K562 (cell line): ENCODE measurements at regions not wholly inside any gene's neighbourhood (a gene's known extent, or its start where the extent isn't known, plus 50 kb on each side); places are given as distances from the start of the nearest gene placed in this dataset.

Experiments
- ATAC-seq: fragments of 200-7000 bp; cut with Tn5 transposase; 3 replicates; pipeline ENCODE4 v1.9.1; 2020; ENCODE audit warnings: moderate library complexity
- BruUV-seq: library from RNA; stranded (reverse); fragments of 400-500 nt; replicated peaks from 2 replicates; lab custom pipeline; 2021; lab: Mats Ljungman, UMichigan
- CTCF ChIA-PET: fragments of 300-600 bp; formaldehyde crosslinking; extraction: SDS; loops from one replicate; lab custom pipeline; 2021; ENCODE audit warnings: low intra/inter-chr PET ratio; lab: Yijun Ruan, JAX
- POLR2A ChIA-PET: fragments of 300-600, 350-650 bp; sonication (Branson Sonifier 250); formaldehyde crosslinking; extraction: SDS; loops from one replicate; lab custom pipeline; 2021; ENCODE audit warnings: antibody characterized with exemption, inconsistent platforms; lab: Yijun Ruan, JAX
- DNase-seq, 4 experiments: peaks; one replicate each; pipeline versions ENCODE4 v3.0.0 to v3.0.0-alpha.2; 2011 to 2018; ENCODE audit warnings: low spot score in 3 of 4, mixed read lengths in 3 of 4; ENCODE audit errors: extremely low read depth in 1 of 4
- FAIRE-seq: peaks from 2 replicates; lab custom pipeline; 2011; peaks lifted over from hg19 to GRCh38; lab: Jason Lieb, UNC
- H2AFZ ChIP-seq: 2 replicates; pipeline ENCODE4 v1.6.0; 2011; ENCODE audit warnings: low read depth, low read length, control low read depth, inconsistent platforms
- H3K27ac ChIP-seq: fragments of 200-600 bp; 3 replicates; pipeline ENCODE4 v1.8.0; 2011; ENCODE audit warnings: low read depth, mild to moderate bottlenecking, control low read depth, inconsistent platforms, low read length, moderate library complexity, mixed read lengths; ENCODE audit errors: extremely low read depth
- H3K27me3 ChIP-seq, 2 experiments: fragments of 300-600 bp in 1 of 2; 2 replicates in 1 of 2; 3 replicates in 1 of 2; pipeline versions ENCODE4 v1.6.0 to v1.8.0; 2011; ENCODE audit warnings: inconsistent platforms in 2 of 2, low read length in 2 of 2, mild to moderate bottlenecking in 1 of 2, mixed read lengths in 1 of 2, moderate library complexity in 1 of 2; ENCODE audit not compliant: control insufficient read depth in 2 of 2, insufficient read depth in 2 of 2
- H3K36me3 ChIP-seq: fragments of 300-600 bp; 3 replicates; pipeline ENCODE4 v1.8.0; 2011; ENCODE audit warnings: mild to moderate bottlenecking, low read length, inconsistent platforms; ENCODE audit not compliant: control insufficient read depth, insufficient read depth
- H3K4me1 ChIP-seq, 2 experiments: fragments of 200-600 bp in 1 of 2; replicated peaks in 1 of 2; 2 replicates in 1 of 2; 3 replicates in 1 of 2; pipeline versions ENCODE4 v1.5.1 to v1.8.0; 2011; ENCODE audit warnings: inconsistent platforms in 2 of 2, low read length in 2 of 2, mild to moderate bottlenecking in 1 of 2, mixed read lengths in 1 of 2, moderate library complexity in 1 of 2; ENCODE audit not compliant: control insufficient read depth in 2 of 2, insufficient read depth in 2 of 2
- H3K4me2 ChIP-seq: 2 replicates; pipeline ENCODE4 v1.6.1; 2011; ENCODE audit warnings: low read length, control low read depth, inconsistent platforms, mixed read lengths; ENCODE audit not compliant: insufficient read depth
- H3K4me3 ChIP-seq: fragments of 200-600 bp; sonication (generic), shearing (Covaris generic); 2 replicates; pipeline ENCODE4 v1.5.1; 2016; ENCODE audit warnings: control low read depth, inconsistent platforms
- H3K79me2 ChIP-seq: fragments of 200-600 bp; 3 replicates; pipeline ENCODE4 v1.8.0; 2011; ENCODE audit warnings: low read length, inconsistent platforms; ENCODE audit not compliant: control insufficient read depth, insufficient read depth
- H3K9ac ChIP-seq, 2 experiments: 2 replicates each; pipeline versions ENCODE4 v1.6.0 to v1.6.1; 2011; ENCODE audit warnings: low read depth in 2 of 2, low read length in 2 of 2, control low read depth in 1 of 2, inconsistent platforms in 1 of 2, mild to moderate bottlenecking in 1 of 2, mixed read lengths in 1 of 2; ENCODE audit not compliant: insufficient read depth in 1 of 2
- H3K9me1 ChIP-seq: one replicate; pipeline ENCODE4 v1.6.0; 2011; ENCODE audit warnings: inconsistent platforms, mild to moderate bottlenecking, low read length, moderate library complexity; ENCODE audit not compliant: control insufficient read depth, insufficient read depth
- H3K9me3 ChIP-seq: replicated peaks from 2 replicates; pipeline ENCODE4 v1.5.1; 2011; ENCODE audit warnings: low read depth, low read length, inconsistent platforms; ENCODE audit not compliant: control insufficient read depth, insufficient read depth
- H4K20me1 ChIP-seq: replicated peaks from 2 replicates; pipeline ENCODE4 v1.6.1; 2011; ENCODE audit warnings: low read length, inconsistent platforms, mixed read lengths; ENCODE audit not compliant: control insufficient read depth, insufficient read depth
- MCM7 ChIP-seq, 2 experiments: fragments of 450-650 bp; IDR thresholded peaks; 2 replicates each; pipeline ENCODE4 v1.6.1; 2016 to 2018
- TOE1 ChIP-seq, 2 experiments: fragments of 450-650 bp in 1 of 2; sonication (generic) in 1 of 2; formaldehyde crosslinking in 1 of 2; IDR thresholded peaks; 2 replicates each; pipeline versions ENCODE4 v1.7.1 to v1.8.0; 2016 to 2022; ENCODE audit warnings: borderline replicate concordance in 2 of 2, mild to moderate bottlenecking in 2 of 2, antibody characterized with exemption in 1 of 2, inconsistent platforms in 1 of 2, low read depth in 1 of 2, missing genetic modification reagents in 1 of 2, moderate library complexity in 1 of 2
- ZNF165 ChIP-seq: fragments of 250-450 bp; sonication (Bioruptor Pico); IDR thresholded peaks from 2 replicates; pipeline ENCODE4 v1.4.0; 2020; ENCODE audit warnings: borderline replicate concordance
- WGBS: fragments of 100-300 bp; shearing (Covaris generic); methylation state at CpG from one replicate; pipeline ENCODE4 v1.1.6; 2016; ENCODE audit warnings: low coverage, mixed read lengths; ENCODE audit not compliant: insufficient coverage; ENCODE audit errors: missing lambda C conversion rate; 5-methylcytosine and 5-hydroxymethylcytosine counted together
- in situ Hi-C: fragments of 300-500 bp; cut with MboI; formaldehyde crosslinking; loops from 4 replicates; pipeline ENCODE4 v1.15.0; 2018; ENCODE audit warnings: inconsistent platforms, mixed read lengths
- intact Hi-C: fragments of 100-400 bp; cut with micrococcal nuclease; formaldehyde crosslinking; loops from 2 replicates; pipeline ENCODE4 v1.14.2; 2022
- TF ChIP-seq, protein P1 (sequence below): fragments of 250-450 bp; sonication (Bioruptor Pico); IDR thresholded peaks from 2 replicates; pipeline ENCODE4 v1.5.0; 2021; ENCODE audit warnings: mild to moderate bottlenecking, moderate library complexity
- TF ChIP-seq, protein P2 (sequence below): fragments of 450-650 bp; IDR thresholded peaks from 2 replicates; pipeline ENCODE4 v1.6.1; 2016; ENCODE audit warnings: borderline replicate concordance

DNA sequence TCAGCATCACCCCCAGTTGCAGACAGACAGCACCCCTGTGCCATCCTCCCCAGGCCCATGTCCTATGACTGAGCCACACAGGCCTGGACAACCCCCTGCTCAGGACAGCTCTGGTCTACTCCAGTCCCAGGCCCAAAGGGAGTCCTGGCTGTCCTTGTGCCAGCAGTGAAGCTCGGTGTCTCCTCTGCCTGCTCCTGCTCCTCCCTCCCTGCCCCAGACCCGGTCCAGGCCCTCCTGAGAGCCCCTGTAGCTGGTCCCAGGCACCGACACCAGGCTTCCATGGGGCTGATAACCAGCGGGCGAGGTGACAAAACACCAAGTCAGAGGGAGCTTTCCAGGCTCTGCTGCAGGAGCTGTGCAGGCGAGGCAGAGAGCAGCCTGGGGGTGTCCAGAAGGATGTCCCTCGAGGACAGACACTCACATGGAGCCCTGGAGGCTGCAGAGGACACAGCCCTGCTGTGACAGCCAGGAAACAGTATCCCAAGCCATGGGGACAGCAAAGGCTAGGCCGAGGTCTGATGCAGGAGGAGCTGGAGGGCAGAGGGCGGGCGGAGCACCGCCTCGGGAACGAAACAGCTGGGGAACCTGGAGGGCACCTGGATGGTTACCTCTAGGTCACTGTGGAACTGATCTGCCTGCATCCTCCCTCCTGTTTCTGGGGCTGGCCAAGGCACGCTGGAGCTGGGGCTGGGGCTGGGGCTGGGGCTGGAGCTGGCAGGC, 103.8 kb upstream of the PRR20G start:
- ChIA-PET POLR2A (interaction anchor here (1.0 kb wide), 1 partner anchor 8 kb away, joined by 3 read pairs; no protein-coding TSS in a partner anchor), CTCF (no interaction called here)
- no peaks in the 10 kb centered on the region for H3K9me3 ChIP-seq
- BruUV-seq, result no TSS peak
- intact Hi-C loops (no loop called here), in situ Hi-C loops (no loop called here)
- H3K4me3 ChIP-seq, result no peak overlapping the region
- peaks cover 2% of the 10 kb centered on the region for H3K9me1 ChIP-seq
- FAIRE-seq (no peak), ATAC-seq (no peak), DNase-seq (no peak)
- H3K27me3 ChIP-seq, result peaks cover 0 to 14% of the 10 kb centered on the region in 2 experiments; a peak in 2 of 5 replicates
- H3K79me2 ChIP-seq, result no peaks in the 10 kb centered on the region
- no peaks in the 10 kb centered on the region for H3K4me1 ChIP-seq
- no peak overlapping the region for H3K27ac ChIP-seq
- H3K9ac ChIP-seq, result no peak overlapping the region
- no peak overlapping the region for H3K4me2 ChIP-seq
- WGBS, result under 1% methylated on average over 13 of the region's 14 CpGs
- H3K36me3 ChIP-seq, result no peaks in the 10 kb centered on the region
- H4K20me1 ChIP-seq, result no peaks in the 10 kb centered on the region; the same call in 1 of the 2 replicates
- no peak for TF ChIP-seq MCM7 (IDR thresholded peaks at IDR 0.05)
- TF ChIP-seq TOE1 (IDR thresholded peaks at IDR 0.05; ENCODE audit: borderline replicate concordance), result no peak
- TF ChIP-seq TOE1 (CRISPR knock-in tag; IDR thresholded peaks at IDR 0.05; ENCODE audit: borderline replicate concordance, low read depth), result no peak
- TF ChIP-seq, protein P1, sequence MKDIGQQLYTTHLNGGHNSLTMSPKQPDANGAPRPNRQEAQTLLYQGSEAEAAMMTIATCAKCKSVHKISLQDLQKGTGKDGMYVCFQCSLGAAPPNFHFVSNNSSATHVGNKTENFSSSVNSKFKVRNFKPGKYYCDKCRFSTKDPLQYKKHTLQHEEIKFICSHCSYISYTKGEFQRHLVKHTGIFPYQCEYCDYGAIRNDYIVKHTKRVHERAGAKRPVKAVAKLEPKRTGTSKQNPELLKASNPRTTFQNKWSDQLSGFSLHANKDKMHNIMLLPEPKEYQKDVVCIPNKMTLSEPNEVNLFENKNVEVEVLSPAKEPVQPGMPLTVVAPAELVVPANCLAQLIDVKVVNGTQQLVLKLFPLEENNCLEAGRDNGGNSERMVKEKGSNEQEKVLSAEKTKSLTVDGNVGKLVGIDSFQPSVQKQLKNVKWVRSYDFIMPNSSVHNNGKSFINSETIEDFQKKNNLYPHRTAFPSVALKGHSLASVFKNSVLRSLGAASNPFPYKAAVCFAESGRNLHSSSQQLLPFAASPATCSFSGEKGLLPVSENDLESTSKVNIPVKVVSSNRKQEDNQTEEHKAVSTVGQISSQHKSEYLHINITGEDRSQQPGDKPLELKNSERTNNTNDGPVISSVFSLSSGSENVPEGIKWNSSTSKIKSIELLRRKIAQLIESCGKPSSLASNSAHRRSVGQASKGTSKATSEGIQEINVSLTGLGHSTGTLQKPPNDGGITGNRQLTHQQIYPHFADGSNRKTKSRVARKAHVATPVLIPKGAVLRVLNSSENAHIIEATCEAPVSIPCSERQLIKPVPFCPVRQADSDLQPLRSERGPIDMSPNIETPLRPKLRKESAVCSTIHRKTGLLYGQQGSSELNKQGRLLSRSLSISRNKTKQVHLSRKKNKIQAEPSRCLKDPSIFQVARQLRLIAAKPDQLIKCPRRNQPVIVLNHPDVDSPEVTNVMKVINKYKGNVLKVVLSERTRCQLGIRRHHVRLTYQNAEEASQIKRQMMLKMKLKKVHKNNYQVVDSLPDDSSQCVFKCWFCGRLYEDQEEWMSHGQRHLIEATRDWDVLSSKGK (CRISPR knock-in tag), result no peak
- TF ChIP-seq ZNF165 (CRISPR knock-in tag), result no peak
- TF ChIP-seq, protein P2, sequence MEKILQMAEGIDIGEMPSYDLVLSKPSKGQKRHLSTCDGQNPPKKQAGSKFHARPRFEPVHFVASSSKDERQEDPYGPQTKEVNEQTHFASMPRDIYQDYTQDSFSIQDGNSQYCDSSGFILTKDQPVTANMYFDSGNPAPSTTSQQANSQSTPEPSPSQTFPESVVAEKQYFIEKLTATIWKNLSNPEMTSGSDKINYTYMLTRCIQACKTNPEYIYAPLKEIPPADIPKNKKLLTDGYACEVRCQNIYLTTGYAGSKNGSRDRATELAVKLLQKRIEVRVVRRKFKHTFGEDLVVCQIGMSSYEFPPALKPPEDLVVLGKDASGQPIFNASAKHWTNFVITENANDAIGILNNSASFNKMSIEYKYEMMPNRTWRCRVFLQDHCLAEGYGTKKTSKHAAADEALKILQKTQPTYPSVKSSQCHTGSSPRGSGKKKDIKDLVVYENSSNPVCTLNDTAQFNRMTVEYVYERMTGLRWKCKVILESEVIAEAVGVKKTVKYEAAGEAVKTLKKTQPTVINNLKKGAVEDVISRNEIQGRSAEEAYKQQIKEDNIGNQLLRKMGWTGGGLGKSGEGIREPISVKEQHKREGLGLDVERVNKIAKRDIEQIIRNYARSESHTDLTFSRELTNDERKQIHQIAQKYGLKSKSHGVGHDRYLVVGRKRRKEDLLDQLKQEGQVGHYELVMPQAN, result no peak
- H2AFZ ChIP-seq, result no peak overlapping the region
